Coronary artery (tissue), 2 donors: ENCODE measurements at regions not wholly inside any gene's neighbourhood (a gene's known extent, or its start where the extent isn't known, plus 50 kb on each side); places are given as distances from the start of the nearest gene placed in this dataset.

Experiments used
- DNase-seq: peaks from one replicate; pipeline ENCODE4 v3.0.0-alpha.2; 2017; ENCODE audit warnings: low spot score
- H3K27ac ChIP-seq, 2 donors: fragments of 200-600 bp; sonication (generic); one replicate each; pipeline ENCODE4 v1.5.1; 2016 to 2019
- H3K4me3 ChIP-seq: fragments of 200-600 bp; sonication (generic); 2 replicates; pipeline ENCODE4 v1.5.1; 2016; ENCODE audit warnings: mild to moderate bottlenecking, moderate library complexity
- TF ChIP-seq, protein P1 (sequence below): fragments of 200-600 bp; sonication (generic); IDR thresholded peaks from one replicate; pipeline ENCODE4 v1.5.1; 2019; ENCODE audit warnings: antibody characterized with exemption

- no peak overlapping the region for H3K27ac ChIP-seq
- no peak for DNase-seq
- no peak overlapping the region for H3K4me3 ChIP-seq
- TF ChIP-seq, protein P1, sequence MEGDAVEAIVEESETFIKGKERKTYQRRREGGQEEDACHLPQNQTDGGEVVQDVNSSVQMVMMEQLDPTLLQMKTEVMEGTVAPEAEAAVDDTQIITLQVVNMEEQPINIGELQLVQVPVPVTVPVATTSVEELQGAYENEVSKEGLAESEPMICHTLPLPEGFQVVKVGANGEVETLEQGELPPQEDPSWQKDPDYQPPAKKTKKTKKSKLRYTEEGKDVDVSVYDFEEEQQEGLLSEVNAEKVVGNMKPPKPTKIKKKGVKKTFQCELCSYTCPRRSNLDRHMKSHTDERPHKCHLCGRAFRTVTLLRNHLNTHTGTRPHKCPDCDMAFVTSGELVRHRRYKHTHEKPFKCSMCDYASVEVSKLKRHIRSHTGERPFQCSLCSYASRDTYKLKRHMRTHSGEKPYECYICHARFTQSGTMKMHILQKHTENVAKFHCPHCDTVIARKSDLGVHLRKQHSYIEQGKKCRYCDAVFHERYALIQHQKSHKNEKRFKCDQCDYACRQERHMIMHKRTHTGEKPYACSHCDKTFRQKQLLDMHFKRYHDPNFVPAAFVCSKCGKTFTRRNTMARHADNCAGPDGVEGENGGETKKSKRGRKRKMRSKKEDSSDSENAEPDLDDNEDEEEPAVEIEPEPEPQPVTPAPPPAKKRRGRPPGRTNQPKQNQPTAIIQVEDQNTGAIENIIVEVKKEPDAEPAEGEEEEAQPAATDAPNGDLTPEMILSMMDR, result no peak
Observed at GRCh38 chr10:28354511-28354910, 51.6 kb upstream of the MPP7 start.

GRCh38 chr10:28355376-28355775, 52.5 kb upstream of the MPP7 start:
- no peak for DNase-seq
- Histone ChIP-seq H3K4me3 (no peak overlapping the region), H3K27ac (no peak overlapping the region)
- TF ChIP-seq, protein P1, result no peak

GRCh38 chr10:28359334-28359733, 56.5 kb upstream of the MPP7 start:
- H3K27ac ChIP-seq, result no peak overlapping the region
- no peak for DNase-seq
- TF ChIP-seq, protein P1, result no peak
- H3K4me3 ChIP-seq, result no peak overlapping the region

- DNase-seq, result no peak
- Histone ChIP-seq H3K27ac (no peak overlapping the region), H3K4me3 (no peak overlapping the region)
- TF ChIP-seq, protein P1, result no peak
Observed at GRCh38 chr10:28360175-28360574, 57.3 kb upstream of the MPP7 start.

- no peak for DNase-seq
- Histone ChIP-seq H3K27ac (no peak overlapping the region), H3K4me3 (no peak overlapping the region)
- TF ChIP-seq, protein P1, result no peak
Observed at GRCh38 chr10:28363376-28363775, 60.5 kb upstream of the MPP7 start.

- no peak for DNase-seq
- no peak overlapping the region for H3K4me3 ChIP-seq
- TF ChIP-seq, protein P1, result no peak
- no peak overlapping the region for H3K27ac ChIP-seq
Observed at GRCh38 chr10:28365840-28366239, 63.0 kb upstream of the MPP7 start.

DNA sequence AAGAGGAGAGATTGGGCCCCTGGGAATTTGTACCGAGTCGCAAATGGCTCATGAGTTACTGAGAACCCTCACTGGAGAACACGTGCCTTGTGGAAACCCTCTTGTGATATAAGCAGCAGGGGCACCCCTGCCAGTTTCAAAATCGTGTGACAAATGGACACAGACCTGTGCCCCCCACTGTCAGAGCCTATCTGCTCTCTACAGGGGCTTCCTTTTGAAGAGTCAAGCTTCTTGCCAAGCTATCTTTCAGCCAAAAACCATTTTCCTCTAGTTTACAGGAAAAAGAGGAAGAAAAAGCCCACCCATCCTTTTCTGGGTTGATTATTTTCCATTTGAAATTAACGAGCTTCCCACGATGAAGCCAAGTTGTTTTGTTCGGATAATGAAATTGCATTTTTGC, 64.1 kb upstream of the MPP7 start:
- TF ChIP-seq, protein P1, result no peak
- no peak overlapping the region for H3K4me3 ChIP-seq
- DNase-seq, result no peak

More for the DNA sequence above, 64.1 kb upstream of the MPP7 start:
- no peak overlapping the region for H3K27ac ChIP-seq
